Caco-2 (cell line): ENCODE measurements at regions not wholly inside any gene's neighbourhood (a gene's known extent, or its start where the extent isn't known, plus 50 kb on each side); places are given as distances from the start of the nearest gene placed in this dataset.

Experiments used
- BruUV-seq: library from RNA; stranded (reverse); fragments of 400-500 nt; replicated peaks from 2 replicates; lab custom pipeline; 2021; lab: Mats Ljungman, UMichigan
- CTCF ChIA-PET: fragments of 300-600 bp; sonication (Branson Sonifier 250); formaldehyde crosslinking; loops from one replicate; lab custom pipeline; 2022; ENCODE audit warnings: antibody characterized with exemption; lab: Charles Lee
- POLR2A ChIA-PET: fragments of 300-600 bp; sonication (Branson Sonifier 250); formaldehyde crosslinking; loops from one replicate; lab custom pipeline; 2022; ENCODE audit warnings: antibody characterized with exemption; lab: Charles Lee
- DNase-seq, 2 experiments: peaks; one replicate each; pipeline versions ENCODE4 v3.0.0 to v3.0.0-alpha.2; 2020 to 2022
- H3K27me3 ChIP-seq: replicated peaks from 2 replicates; pipeline ENCODE4 v1.6.0; 2011; ENCODE audit warnings: low read length; ENCODE audit not compliant: control insufficient read depth, insufficient read depth
- H3K36me3 ChIP-seq: 2 replicates; pipeline ENCODE4 v1.5.1; 2011; ENCODE audit warnings: low read length; ENCODE audit not compliant: control insufficient read depth, insufficient read depth
- H3K4me1 ChIP-seq: fragments of 250-450 bp; sonication (Bioruptor Pico); 2 replicates; pipeline ENCODE4 v1.5.1; 2020; ENCODE audit warnings: mild to moderate bottlenecking
- H3K4me3 ChIP-seq: 2 replicates; pipeline ENCODE4 v1.5.1; 2011; ENCODE audit warnings: low read depth, mild to moderate bottlenecking, control low read depth, low read length
- H3K9me3 ChIP-seq: fragments of 250-450 bp; sonication (Bioruptor Pico); 2 replicates; pipeline ENCODE4 v1.5.1; 2020; ENCODE audit warnings: mild to moderate bottlenecking, moderate library complexity
- H3K27ac Mint-ChIP-seq: one replicate; pipeline ENCODE4 v1.8.0; 2022; ENCODE audit warnings: mixed read lengths; ENCODE audit not compliant: unreplicated experiment
- H3K27me3 Mint-ChIP-seq: one replicate; pipeline ENCODE4 v1.8.0; 2022; ENCODE audit warnings: mixed read lengths; ENCODE audit not compliant: insufficient read depth, unreplicated experiment
- H3K36me3 Mint-ChIP-seq: one replicate; pipeline ENCODE4 v1.8.0; 2022; ENCODE audit warnings: mild to moderate bottlenecking, mixed read lengths; ENCODE audit not compliant: insufficient read depth, unreplicated experiment
- H3K4me1 Mint-ChIP-seq: one replicate; pipeline ENCODE4 v1.8.0; 2022; ENCODE audit warnings: low read depth, mixed read lengths; ENCODE audit not compliant: unreplicated experiment
- H3K4me3 Mint-ChIP-seq: one replicate; pipeline ENCODE4 v1.8.0; 2022; ENCODE audit warnings: mild to moderate bottlenecking, moderate library complexity, mixed read lengths; ENCODE audit not compliant: unreplicated experiment
- H3K9me3 Mint-ChIP-seq: one replicate; pipeline ENCODE4 v1.8.0; 2022; ENCODE audit warnings: mixed read lengths; ENCODE audit not compliant: unreplicated experiment
- CTCF ChIP-seq, 2 experiments: fragments of 200-600 bp in 1 of 2; IDR thresholded peaks; 1 replicate in 1 of 2; 2 replicates in 1 of 2; pipeline versions ENCODE4 v1.5.1 to v1.8.0; 2011 to 2022; ENCODE audit warnings: antibody characterized with exemption in 1 of 2, control low read depth in 1 of 2, inconsistent platforms in 1 of 2, low read depth in 1 of 2, low read length in 1 of 2, mild to moderate bottlenecking in 1 of 2, moderate library complexity in 1 of 2; ENCODE audit not compliant: insufficient read depth in 1 of 2, severe bottlenecking in 1 of 2, unreplicated experiment in 1 of 2
- intact Hi-C: fragments of 100-400 bp; cut with micrococcal nuclease; formaldehyde crosslinking; loops from one replicate; pipeline ENCODE4 v1.10.0; 2022; ENCODE audit not compliant: unreplicated experiment

GRCh38 chr5:93967923-93968322, 226.5 kb upstream of the POU5F2 start:
- H3K36me3 ChIP-seq, result no peaks in the 10 kb centered on the region
- BruUV-seq, result no TSS peak
- ChIA-PET CTCF (no interaction called here), POLR2A (no interaction called here)
- H3K4me3 ChIP-seq, result no peak overlapping the region
- H3K9me3 ChIP-seq, result no peaks in the 10 kb centered on the region
- Mint-ChIP-seq H3K27me3 (no peaks in the 10 kb centered on the region), H3K36me3 (no peaks in the 10 kb centered on the region), H3K9me3 (no peaks in the 10 kb centered on the region), H3K4me1 (no peaks in the 10 kb centered on the region), H3K27ac (no peak overlapping the region), H3K4me3 (no peak overlapping the region)
- no peak for TF ChIP-seq CTCF (IDR thresholded peaks at IDR 0.05; ENCODE audit: insufficient read depth in 1 of 2, low read depth in 1 of 2, low read length in 1 of 2, severe bottlenecking in 1 of 2, unreplicated experiment in 1 of 2)
- intact Hi-C loops, result no loop called here
- DNase-seq, result no peak
- no peaks in the 10 kb centered on the region for H3K4me1 ChIP-seq
- no peaks in the 10 kb centered on the region for H3K27me3 ChIP-seq

- H3K27ac Mint-ChIP-seq, result no peak overlapping the region
- no peak overlapping the region for H3K4me3 ChIP-seq
- BruUV-seq, result no TSS peak
- no peaks in the 10 kb centered on the region for H3K27me3 ChIP-seq
- intact Hi-C loops, result no loop called here
- no peaks in the 10 kb centered on the region for H3K36me3 ChIP-seq
- no peaks in the 10 kb centered on the region for H3K36me3 Mint-ChIP-seq
- peaks cover 12% of the 10 kb centered on the region for H3K4me1 Mint-ChIP-seq
- H3K4me1 ChIP-seq, result no peaks in the 10 kb centered on the region
- no peak overlapping the region for H3K4me3 Mint-ChIP-seq
- H3K9me3 Mint-ChIP-seq, result no peaks in the 10 kb centered on the region
- DNase-seq, result no peak
- TF ChIP-seq CTCF (IDR thresholded peaks at IDR 0.05; ENCODE audit: insufficient read depth in 1 of 2, low read depth in 1 of 2, low read length in 1 of 2, severe bottlenecking in 1 of 2, unreplicated experiment in 1 of 2), result no peak
- POLR2A ChIA-PET, result no interaction called here
- no peaks in the 10 kb centered on the region for H3K9me3 ChIP-seq
- CTCF ChIA-PET, result no interaction called here
- no peaks in the 10 kb centered on the region for H3K27me3 Mint-ChIP-seq
These were observed 223.0 kb upstream of the POU5F2 start for GRCh38 chr5:93964421-93964820.

- intact Hi-C loops, result no loop called here
- Mint-ChIP-seq H3K4me1 (peaks cover 12% of the 10 kb centered on the region), H3K27me3 (no peaks in the 10 kb centered on the region), H3K27ac (no peak overlapping the region), H3K9me3 (no peaks in the 10 kb centered on the region), H3K4me3 (no peak overlapping the region), H3K36me3 (no peaks in the 10 kb centered on the region)
- BruUV-seq, result no TSS peak
- no peak for DNase-seq
- Histone ChIP-seq H3K4me3 (no peak overlapping the region), H3K9me3 (no peaks in the 10 kb centered on the region), H3K36me3 (no peaks in the 10 kb centered on the region; the same call in 1 of the 2 replicates), H3K27me3 (no peaks in the 10 kb centered on the region), H3K4me1 (no peaks in the 10 kb centered on the region)
- no peak for TF ChIP-seq CTCF (IDR thresholded peaks at IDR 0.05; ENCODE audit: insufficient read depth in 1 of 2, low read depth in 1 of 2, low read length in 1 of 2, severe bottlenecking in 1 of 2, unreplicated experiment in 1 of 2)
- ChIA-PET CTCF (no interaction called here), POLR2A (no interaction called here)
These were observed 218.6 kb upstream of the POU5F2 start for GRCh38 chr5:93960042-93960441.
